Fibroblast of the aortic adventitia (primary cell): ENCODE measurements at regions not wholly inside any gene's neighbourhood (a gene's known extent, or its start where the extent isn't known, plus 50 kb on each side); places are given as distances from the start of the nearest gene placed in this dataset.

Experiments used
- DNase-seq: peaks from one replicate; pipeline ENCODE4 v3.0.0-alpha.2; 2010; ENCODE audit warnings: low read depth
- H3K4me3 ChIP-seq: 2 replicates; pipeline ENCODE4 v1.5.1; 2011; ENCODE audit warnings: low read depth, mild to moderate bottlenecking, control low read depth, low read length, moderate library complexity
- TF ChIP-seq, protein P1 (sequence below): IDR thresholded peaks from 2 replicates; pipeline ENCODE4 v1.5.1; 2011; ENCODE audit warnings: mild to moderate bottlenecking, low read length, control low read depth, inconsistent platforms; ENCODE audit not compliant: insufficient read depth

DNA sequence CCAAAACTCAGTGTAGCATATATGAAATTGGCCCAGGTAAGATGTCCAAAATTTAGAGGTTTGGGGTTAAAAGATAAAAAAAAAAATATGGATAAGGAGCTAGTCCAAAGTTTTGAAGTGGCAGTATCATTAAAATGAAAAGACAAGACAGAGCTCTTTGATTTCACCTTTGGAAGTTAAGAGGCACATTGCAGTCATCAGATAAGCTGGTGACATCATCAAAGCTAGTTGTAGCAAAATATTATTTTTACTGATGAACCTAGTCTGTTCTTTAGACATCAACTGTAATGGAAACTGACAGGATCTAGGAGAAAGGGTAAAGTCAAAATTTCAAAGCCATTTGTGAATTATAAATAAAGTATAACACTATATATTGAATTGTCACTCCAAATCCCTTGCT, 603.7 kb upstream of the CDH8 start:
- TF ChIP-seq, protein P1, sequence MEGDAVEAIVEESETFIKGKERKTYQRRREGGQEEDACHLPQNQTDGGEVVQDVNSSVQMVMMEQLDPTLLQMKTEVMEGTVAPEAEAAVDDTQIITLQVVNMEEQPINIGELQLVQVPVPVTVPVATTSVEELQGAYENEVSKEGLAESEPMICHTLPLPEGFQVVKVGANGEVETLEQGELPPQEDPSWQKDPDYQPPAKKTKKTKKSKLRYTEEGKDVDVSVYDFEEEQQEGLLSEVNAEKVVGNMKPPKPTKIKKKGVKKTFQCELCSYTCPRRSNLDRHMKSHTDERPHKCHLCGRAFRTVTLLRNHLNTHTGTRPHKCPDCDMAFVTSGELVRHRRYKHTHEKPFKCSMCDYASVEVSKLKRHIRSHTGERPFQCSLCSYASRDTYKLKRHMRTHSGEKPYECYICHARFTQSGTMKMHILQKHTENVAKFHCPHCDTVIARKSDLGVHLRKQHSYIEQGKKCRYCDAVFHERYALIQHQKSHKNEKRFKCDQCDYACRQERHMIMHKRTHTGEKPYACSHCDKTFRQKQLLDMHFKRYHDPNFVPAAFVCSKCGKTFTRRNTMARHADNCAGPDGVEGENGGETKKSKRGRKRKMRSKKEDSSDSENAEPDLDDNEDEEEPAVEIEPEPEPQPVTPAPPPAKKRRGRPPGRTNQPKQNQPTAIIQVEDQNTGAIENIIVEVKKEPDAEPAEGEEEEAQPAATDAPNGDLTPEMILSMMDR, result no peak
- no peak overlapping the region for H3K4me3 ChIP-seq
- DNase-seq, result no peak

DNA sequence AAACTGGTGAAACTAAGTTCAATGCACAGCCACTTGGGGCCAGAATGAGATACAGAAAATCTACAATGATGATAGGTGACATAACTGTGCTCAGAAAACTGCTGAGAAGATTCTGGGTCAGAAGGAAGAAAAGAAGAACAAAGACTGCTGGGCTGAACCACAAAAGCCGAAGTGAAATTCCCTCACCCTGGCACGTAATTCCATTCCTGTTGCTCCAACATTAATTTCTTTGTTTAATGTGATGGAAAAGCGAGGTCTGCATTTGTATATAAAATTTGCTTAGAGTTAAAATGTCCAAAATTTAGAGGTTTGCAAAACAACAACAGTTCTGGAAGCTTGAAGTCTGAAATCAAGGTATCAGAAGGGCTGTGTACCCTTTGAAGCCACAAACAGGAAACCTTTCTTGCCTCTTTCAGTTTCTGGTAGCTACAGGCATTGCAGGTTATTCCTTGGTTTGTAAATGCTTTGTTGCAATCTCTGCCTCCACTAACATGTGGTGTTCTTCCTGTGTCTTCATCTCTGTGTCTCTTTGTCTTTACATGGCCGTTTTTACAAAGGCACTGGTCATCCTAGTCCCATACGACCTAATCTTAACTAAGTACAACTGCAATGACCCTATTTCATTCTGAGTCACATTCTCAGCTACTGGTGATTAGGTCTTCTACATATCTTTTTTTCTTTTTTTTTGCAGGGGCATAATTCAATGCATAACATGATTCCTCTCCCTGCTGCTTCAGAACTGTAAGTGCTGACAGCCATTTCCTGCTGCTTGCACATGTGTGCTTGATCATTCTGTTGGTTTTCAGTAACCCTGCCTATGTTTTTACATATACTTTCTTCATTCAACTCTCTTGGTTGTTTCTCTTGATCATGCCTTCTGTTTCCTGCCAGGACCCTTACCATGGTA, 603.0 kb upstream of the CDH8 start:
- TF ChIP-seq, protein P1, result no peak
- DNase-seq, result no peak
- no peak overlapping the region for H3K4me3 ChIP-seq

DNA sequence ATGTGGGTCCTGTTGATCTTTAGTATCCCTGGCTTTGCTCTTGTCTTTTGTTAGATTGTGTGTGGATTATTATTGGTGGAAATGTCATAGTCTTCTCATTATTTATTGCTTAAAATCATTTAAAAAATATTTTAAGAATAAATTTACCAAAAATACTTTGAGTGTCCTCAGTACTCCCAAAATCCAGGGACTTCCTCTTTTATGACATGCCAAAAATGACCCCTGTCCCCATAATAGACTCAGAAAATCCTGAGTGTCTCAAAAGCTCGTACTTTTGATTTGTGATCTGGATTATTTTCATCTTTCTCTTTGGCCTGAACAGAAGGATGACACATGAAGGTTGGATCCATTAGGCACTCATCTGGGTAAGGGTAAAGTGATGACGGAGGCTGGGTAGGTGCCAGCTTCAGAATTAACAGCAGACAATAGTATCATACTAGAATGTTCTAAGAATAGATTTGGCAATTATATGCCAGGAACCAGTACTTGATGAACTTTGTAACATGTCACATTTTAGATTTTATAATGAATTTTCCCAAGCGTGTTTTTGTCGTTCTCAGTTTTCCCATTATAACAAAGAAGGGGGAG, 602.2 kb upstream of the CDH8 start:
- TF ChIP-seq, protein P1, result no peak
- no peak for DNase-seq
- no peak overlapping the region for H3K4me3 ChIP-seq

DNA sequence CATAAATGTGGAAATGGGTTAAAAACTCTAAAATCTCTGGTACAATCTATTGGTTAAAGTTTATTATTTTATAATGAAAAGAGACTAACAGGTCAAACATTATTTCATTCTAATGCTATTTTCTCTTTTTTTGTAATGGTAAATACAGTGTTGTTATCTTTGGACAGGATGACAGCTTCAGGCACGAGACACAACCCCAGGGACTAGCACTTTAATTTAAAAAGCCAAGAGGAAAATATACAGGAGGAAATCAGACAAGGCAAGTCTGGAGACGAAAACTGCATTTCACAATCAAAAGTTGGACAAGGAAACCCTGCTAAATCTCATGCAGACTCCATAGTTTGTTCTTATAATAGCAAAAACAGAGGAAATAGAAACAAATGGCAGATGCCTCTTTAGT, 589.1 kb upstream of the CDH8 start:
- TF ChIP-seq, protein P1, result no peak
- no peak overlapping the region for H3K4me3 ChIP-seq
- no peak for DNase-seq

DNA sequence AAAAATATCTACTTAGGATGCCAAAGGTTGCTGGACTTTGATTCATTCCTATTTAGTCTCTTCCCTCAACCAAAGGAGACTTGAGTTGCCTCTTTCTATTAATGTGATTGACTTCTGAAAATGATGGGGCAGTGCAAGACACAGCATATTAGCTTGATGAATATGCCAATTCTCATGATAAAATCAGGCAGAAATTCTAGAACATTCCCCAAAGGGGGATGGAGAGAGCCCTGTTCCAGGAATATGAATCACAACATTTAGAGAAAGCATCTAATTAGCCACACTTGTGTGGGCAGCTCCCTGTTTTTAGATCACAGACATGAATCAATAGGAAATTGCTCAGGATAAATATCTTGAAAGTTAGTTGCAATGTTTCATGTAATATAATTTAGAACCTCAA, 584.0 kb upstream of the CDH8 start:
- H3K4me3 ChIP-seq, result no peak overlapping the region
- TF ChIP-seq, protein P1, result no peak

DNA sequence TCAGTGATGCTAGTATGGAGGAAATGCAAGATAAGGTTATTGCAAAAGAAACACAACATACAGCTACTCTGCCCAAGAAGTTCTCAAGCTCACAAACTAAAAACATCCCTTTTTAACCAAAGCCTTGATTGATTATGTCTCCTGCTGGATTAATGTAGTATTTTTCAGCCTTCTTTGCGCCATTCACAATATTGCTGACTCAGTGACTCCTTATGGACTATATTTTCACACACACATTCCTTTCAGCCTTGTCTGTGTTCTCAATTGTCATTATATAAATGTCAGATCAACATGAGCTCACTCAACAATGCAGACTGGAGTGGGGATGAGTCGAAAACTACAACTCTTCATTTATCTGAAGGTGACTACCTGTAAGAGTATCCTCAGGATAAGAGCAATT, 579.3 kb upstream of the CDH8 start:
- no peak for DNase-seq
- TF ChIP-seq, protein P1, result no peak
- no peak overlapping the region for H3K4me3 ChIP-seq

More for the DNA sequence above, 584.0 kb upstream of the CDH8 start:
- DNase-seq, result no peak
